ENCODE measurements at regions not wholly inside any gene's neighbourhood (a gene's known extent, or its start where the extent isn't known, plus 50 kb on each side); places are given as distances from the start of the nearest gene placed in this dataset.
"Not testable (repeated sequence)": the region's sequence is repeated elsewhere in the genome, so short reads cannot be mapped to it uniquely, and the experiment has no call there.

GRCh38 chr1:218916720-218917119, 257.0 kb upstream of the LYPLAL1 start:
- no peak for DNase-seq

- no peak for DNase-seq
These were observed 256.0 kb upstream of the LYPLAL1 start for GRCh38 chr1:218917656-218918055.

- DNase-seq, result no peak
These were observed 247.9 kb upstream of the LYPLAL1 start for GRCh38 chr1:218925777-218926176.

- DNase-seq, result no peak
These were observed 247.0 kb upstream of the LYPLAL1 start for GRCh38 chr1:218926631-218927030.

- no peak for DNase-seq
These were observed 243.7 kb upstream of the LYPLAL1 start for GRCh38 chr1:218930000-218930399.

GRCh38 chr1:218930472-218931241, 243.0 kb upstream of the LYPLAL1 start:
- no peak for DNase-seq

- DNase-seq, result no peak
These were observed 242.4 kb upstream of the LYPLAL1 start for GRCh38 chr1:218931324-218931723.

GRCh38 chr1:218933513-218933912, 240.2 kb upstream of the LYPLAL1 start:
- no peak for DNase-seq

- not testable (repeated sequence) for DNase-seq
These were observed 238.3 kb upstream of the LYPLAL1 start for GRCh38 chr1:218935408-218935807.

GRCh38 chr1:218938259-218938658, 235.4 kb upstream of the LYPLAL1 start:
- DNase-seq, result no peak

GRCh38 chr1:218939095-218939494, 234.6 kb upstream of the LYPLAL1 start:
- no peak for DNase-seq

- no peak for DNase-seq
These were observed 231.2 kb upstream of the LYPLAL1 start for GRCh38 chr1:218942431-218942830.

- no peak for DNase-seq
These were observed 230.3 kb upstream of the LYPLAL1 start for GRCh38 chr1:218943371-218943770.

- no peak for DNase-seq
These were observed 228.6 kb upstream of the LYPLAL1 start for GRCh38 chr1:218945050-218945449.

GRCh38 chr1:218946147-218946546, 227.5 kb upstream of the LYPLAL1 start:
- DNase-seq, result no peak

- no peak for DNase-seq
These were observed 225.2 kb upstream of the LYPLAL1 start for GRCh38 chr1:218948446-218948845.

- no peak for DNase-seq
These were observed 220.3 kb upstream of the LYPLAL1 start for GRCh38 chr1:218953386-218953785.

GRCh38 chr1:218957971-218958370, 215.7 kb upstream of the LYPLAL1 start:
- no peak for DNase-seq

GRCh38 chr1:218959784-218960183, 213.9 kb upstream of the LYPLAL1 start:
- DNase-seq, result no peak

GRCh38 chr1:218964471-218965185, 209.1 kb upstream of the LYPLAL1 start:
- DNase-seq, result no peak

- no peak for DNase-seq
These were observed 207.9 kb upstream of the LYPLAL1 start for GRCh38 chr1:218965821-218966220.

GRCh38 chr1:218967254-218967653, 206.4 kb upstream of the LYPLAL1 start:
- no peak for DNase-seq

GRCh38 chr1:218967836-218968235, 205.8 kb upstream of the LYPLAL1 start:
- no peak for DNase-seq

All from anterior cingulate cortex (tissue), 58 donors.